HEK293 (cell line): ENCODE measurements at regions not wholly inside any gene's neighbourhood (a gene's known extent, or its start where the extent isn't known, plus 50 kb on each side); places are given as distances from the start of the nearest gene placed in this dataset.
"Not testable (repeated sequence)": the region's sequence is repeated elsewhere in the genome, so short reads cannot be mapped to it uniquely, and the experiment has no call there.

Experiments
- CTCF ChIA-PET: fragments of 350-600 bp; formaldehyde crosslinking; extraction: SDS; loops from one replicate; lab custom pipeline; 2021; ENCODE audit warnings: antibody characterized with exemption; lab: Yijun Ruan, JAX
- POLR2A ChIA-PET: fragments of 300-600 bp; formaldehyde crosslinking; extraction: SDS; loops from one replicate; lab custom pipeline; 2020; ENCODE audit warnings: antibody characterized with exemption, inconsistent platforms; lab: Yijun Ruan, JAX
- H3K27ac ChIP-seq: fragments of 200-500 bp; sonication (Bioruptor generic); 2 replicates; pipeline ENCODE4 v1.5.1; 2014; ENCODE audit warnings: low read depth, low read length, control low read depth, inconsistent platforms; ENCODE audit errors: extremely low read depth
- H3K36me3 ChIP-seq, 2 experiments: fragments of 200-500 bp in 1 of 2; sonication (Bioruptor generic) in 1 of 2; 1 replicate in 1 of 2; 2 replicates in 1 of 2; pipeline ENCODE4 v1.5.1; 2014 to 2017; ENCODE audit warnings: inconsistent platforms in 2 of 2, low read length in 2 of 2; ENCODE audit not compliant: control insufficient read depth in 2 of 2, insufficient read depth in 1 of 2
- H3K4me1 ChIP-seq: fragments of 200-500 bp; sonication (Bioruptor generic); 2 replicates; pipeline ENCODE4 v1.5.1; 2014; ENCODE audit warnings: mild to moderate bottlenecking, low read length, inconsistent platforms; ENCODE audit not compliant: control insufficient read depth, insufficient read depth
- H3K4me3 ChIP-seq: 2 replicates; pipeline ENCODE4 v1.5.1; 2011; ENCODE audit warnings: low read depth, mild to moderate bottlenecking, control low read depth, low read length, moderate library complexity
- H3K9me3 ChIP-seq: fragments of 200-500 bp; sonication (Bioruptor generic); 2 replicates; pipeline ENCODE4 v1.5.1; 2014; ENCODE audit warnings: low read depth, low read length, inconsistent platforms; ENCODE audit not compliant: control insufficient read depth, insufficient read depth
- EGR2 ChIP-seq: fragments of 450-650 bp; formaldehyde crosslinking; IDR thresholded peaks from 2 replicates; pipeline ENCODE4 v1.5.1; 2016; ENCODE audit warnings: low read depth, missing biosample characterization, missing genetic modification characterization
- GLIS2 ChIP-seq: fragments of 450-650 bp; formaldehyde crosslinking; IDR thresholded peaks from 2 replicates; pipeline ENCODE4 v1.5.1; 2016; ENCODE audit warnings: missing biosample characterization, missing genetic modification characterization
- ZBTB48 ChIP-seq: fragments of 450-650 bp; formaldehyde crosslinking; IDR thresholded peaks from 2 replicates; pipeline ENCODE4 v1.5.1; 2016; ENCODE audit warnings: missing biosample characterization, missing genetic modification characterization
- ZEB2 ChIP-seq: fragments of 450-650 bp; formaldehyde crosslinking; IDR thresholded peaks from 2 replicates; pipeline ENCODE4 v1.5.1; 2016; ENCODE audit warnings: missing biosample characterization, missing genetic modification characterization
- ZNF112 ChIP-seq: fragments of 450-650 bp; formaldehyde crosslinking; IDR thresholded peaks from 2 replicates; pipeline ENCODE4 v1.5.0; 2017; ENCODE audit warnings: missing biosample characterization, missing genetic modification characterization
- ZNF211 ChIP-seq: fragments of 450-650 bp; formaldehyde crosslinking; IDR thresholded peaks from 2 replicates; pipeline ENCODE4 v1.5.1; 2016; ENCODE audit warnings: low read depth, missing biosample characterization, missing genetic modification characterization
- ZNF239 ChIP-seq: fragments of 450-650 bp; formaldehyde crosslinking; IDR thresholded peaks from 2 replicates; pipeline ENCODE4 v1.5.1; 2016; ENCODE audit warnings: missing biosample characterization, missing genetic modification characterization
- ZNF416 ChIP-seq: fragments of 450-650 bp; formaldehyde crosslinking; IDR thresholded peaks from 2 replicates; pipeline ENCODE4 v1.5.1; 2016; ENCODE audit warnings: missing biosample characterization, missing genetic modification characterization
- ZNF433 ChIP-seq: fragments of 450-650 bp; formaldehyde crosslinking; IDR thresholded peaks from 2 replicates; pipeline ENCODE4 v1.5.1; 2016; ENCODE audit warnings: missing biosample characterization, missing genetic modification characterization, low read depth
- ZNF514 ChIP-seq: fragments of 450-650 bp; formaldehyde crosslinking; IDR thresholded peaks from 2 replicates; pipeline ENCODE4 v1.5.1; 2016; ENCODE audit warnings: missing biosample characterization, missing genetic modification characterization
- ZNF600 ChIP-seq: fragments of 450-650 bp; formaldehyde crosslinking; IDR thresholded peaks from 2 replicates; pipeline ENCODE4 v1.5.1; 2016; ENCODE audit warnings: missing biosample characterization, missing genetic modification characterization
- ZNF624 ChIP-seq: fragments of 450-650 bp; formaldehyde crosslinking; IDR thresholded peaks from 2 replicates; pipeline ENCODE4 v1.5.1; 2017; ENCODE audit warnings: missing biosample characterization, missing genetic modification characterization
- ZNF747 ChIP-seq: fragments of 450-650 bp; formaldehyde crosslinking; IDR thresholded peaks from 2 replicates; pipeline ENCODE4 v1.5.1; 2016; ENCODE audit warnings: missing biosample characterization, missing genetic modification characterization
- ZNF791 ChIP-seq: fragments of 450-650 bp; formaldehyde crosslinking; IDR thresholded peaks from 2 replicates; pipeline ENCODE4 v1.5.1; 2016; ENCODE audit warnings: missing biosample characterization, missing genetic modification characterization
- ZSCAN16 ChIP-seq: fragments of 450-650 bp; formaldehyde crosslinking; IDR thresholded peaks from 2 replicates; pipeline ENCODE4 v1.5.1; 2016; ENCODE audit warnings: missing biosample characterization, missing genetic modification characterization
- TF ChIP-seq, protein P1 (sequence below): fragments of 450-650 bp; formaldehyde crosslinking; optimal IDR thresholded peaks from 2 replicates; pipeline ENCODE3; 2016; ENCODE audit warnings: missing biosample characterization, mild to moderate bottlenecking, missing genetic modification characterization
- TF ChIP-seq, protein P2 (sequence below): fragments of 450-650 bp; formaldehyde crosslinking; IDR thresholded peaks from 2 replicates; pipeline ENCODE4 v1.5.1; 2017; ENCODE audit warnings: missing biosample characterization, missing genetic modification characterization
- TF ChIP-seq, protein P3 (sequence below): fragments of 450-650 bp; formaldehyde crosslinking; IDR thresholded peaks from 2 replicates; pipeline ENCODE4 v1.5.1; 2016; ENCODE audit warnings: missing biosample characterization, missing genetic modification characterization
- TF ChIP-seq, protein P4 (sequence below): fragments of 450-650 bp; formaldehyde crosslinking; IDR thresholded peaks from 2 replicates; pipeline ENCODE4 v1.5.1; 2016; ENCODE audit warnings: missing biosample characterization, missing genetic modification characterization

DNA sequence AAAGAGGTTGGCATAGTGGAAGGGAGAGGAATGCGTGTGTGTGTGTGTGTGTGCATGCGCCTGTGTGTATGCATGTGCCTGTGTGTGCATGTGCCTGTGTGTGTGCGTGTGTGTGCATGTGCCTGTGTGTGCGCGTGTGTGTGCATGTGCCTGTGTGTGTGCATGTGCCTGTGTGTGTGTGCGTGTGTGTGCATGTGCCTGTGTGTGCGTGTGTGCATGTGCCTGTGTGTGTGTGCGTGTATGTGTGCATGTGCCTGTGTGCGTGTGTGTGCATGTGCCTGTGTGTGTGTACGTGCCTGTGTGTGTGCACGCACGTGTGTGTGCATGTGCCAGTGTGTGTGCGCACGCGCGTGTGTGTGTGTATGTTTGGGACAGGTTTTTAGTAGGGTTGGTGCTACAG is 205.1 kb downstream of the MEMO1 start:
- ChIA-PET CTCF (no interaction called here), POLR2A (interaction anchor here (0.7 kb wide), 1 partner anchor 104 kb away, joined by 4 read pairs; no protein-coding TSS in a partner anchor)
- Histone ChIP-seq H3K27ac (no peak overlapping the region), H3K4me1 (no peaks in the 10 kb centered on the region), H3K4me3 (no peak overlapping the region), H3K36me3 (no peaks in the 10 kb centered on the region), H3K9me3 (no peaks in the 10 kb centered on the region)
- TF ChIP-seq, protein P1, sequence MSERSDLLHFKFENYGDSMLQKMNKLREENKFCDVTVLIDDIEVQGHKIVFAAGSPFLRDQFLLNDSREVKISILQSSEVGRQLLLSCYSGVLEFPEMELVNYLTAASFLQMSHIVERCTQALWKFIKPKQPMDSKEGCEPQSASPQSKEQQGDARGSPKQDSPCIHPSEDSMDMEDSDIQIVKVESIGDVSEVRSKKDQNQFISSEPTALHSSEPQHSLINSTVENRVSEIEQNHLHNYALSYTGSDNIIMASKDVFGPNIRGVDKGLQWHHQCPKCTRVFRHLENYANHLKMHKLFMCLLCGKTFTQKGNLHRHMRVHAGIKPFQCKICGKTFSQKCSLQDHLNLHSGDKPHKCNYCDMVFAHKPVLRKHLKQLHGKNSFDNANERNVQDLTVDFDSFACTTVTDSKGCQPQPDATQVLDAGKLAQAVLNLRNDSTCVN, result peak; percentile 10
- TF ChIP-seq, protein P2, sequence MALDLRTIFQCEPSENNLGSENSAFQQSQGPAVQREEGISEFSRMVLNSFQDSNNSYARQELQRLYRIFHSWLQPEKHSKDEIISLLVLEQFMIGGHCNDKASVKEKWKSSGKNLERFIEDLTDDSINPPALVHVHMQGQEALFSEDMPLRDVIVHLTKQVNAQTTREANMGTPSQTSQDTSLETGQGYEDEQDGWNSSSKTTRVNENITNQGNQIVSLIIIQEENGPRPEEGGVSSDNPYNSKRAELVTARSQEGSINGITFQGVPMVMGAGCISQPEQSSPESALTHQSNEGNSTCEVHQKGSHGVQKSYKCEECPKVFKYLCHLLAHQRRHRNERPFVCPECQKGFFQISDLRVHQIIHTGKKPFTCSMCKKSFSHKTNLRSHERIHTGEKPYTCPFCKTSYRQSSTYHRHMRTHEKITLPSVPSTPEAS (tag by site-specific recombination), result peak; percentile 99
- TF ChIP-seq ZNF514 (tag by site-specific recombination) (no peak), ZBTB48 (tag by site-specific recombination) (no peak), ZNF600 (tag by site-specific recombination) (no peak), ZSCAN16 (no peak), GLIS2 (tag by site-specific recombination) (no peak), ZNF433 (tag by site-specific recombination) (no peak)
- TF ChIP-seq, protein P3, sequence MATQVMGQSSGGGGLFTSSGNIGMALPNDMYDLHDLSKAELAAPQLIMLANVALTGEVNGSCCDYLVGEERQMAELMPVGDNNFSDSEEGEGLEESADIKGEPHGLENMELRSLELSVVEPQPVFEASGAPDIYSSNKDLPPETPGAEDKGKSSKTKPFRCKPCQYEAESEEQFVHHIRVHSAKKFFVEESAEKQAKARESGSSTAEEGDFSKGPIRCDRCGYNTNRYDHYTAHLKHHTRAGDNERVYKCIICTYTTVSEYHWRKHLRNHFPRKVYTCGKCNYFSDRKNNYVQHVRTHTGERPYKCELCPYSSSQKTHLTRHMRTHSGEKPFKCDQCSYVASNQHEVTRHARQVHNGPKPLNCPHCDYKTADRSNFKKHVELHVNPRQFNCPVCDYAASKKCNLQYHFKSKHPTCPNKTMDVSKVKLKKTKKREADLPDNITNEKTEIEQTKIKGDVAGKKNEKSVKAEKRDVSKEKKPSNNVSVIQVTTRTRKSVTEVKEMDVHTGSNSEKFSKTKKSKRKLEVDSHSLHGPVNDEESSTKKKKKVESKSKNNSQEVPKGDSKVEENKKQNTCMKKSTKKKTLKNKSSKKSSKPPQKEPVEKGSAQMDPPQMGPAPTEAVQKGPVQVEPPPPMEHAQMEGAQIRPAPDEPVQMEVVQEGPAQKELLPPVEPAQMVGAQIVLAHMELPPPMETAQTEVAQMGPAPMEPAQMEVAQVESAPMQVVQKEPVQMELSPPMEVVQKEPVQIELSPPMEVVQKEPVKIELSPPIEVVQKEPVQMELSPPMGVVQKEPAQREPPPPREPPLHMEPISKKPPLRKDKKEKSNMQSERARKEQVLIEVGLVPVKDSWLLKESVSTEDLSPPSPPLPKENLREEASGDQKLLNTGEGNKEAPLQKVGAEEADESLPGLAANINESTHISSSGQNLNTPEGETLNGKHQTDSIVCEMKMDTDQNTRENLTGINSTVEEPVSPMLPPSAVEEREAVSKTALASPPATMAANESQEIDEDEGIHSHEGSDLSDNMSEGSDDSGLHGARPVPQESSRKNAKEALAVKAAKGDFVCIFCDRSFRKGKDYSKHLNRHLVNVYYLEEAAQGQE (tag by site-specific recombination), result no peak

DNA sequence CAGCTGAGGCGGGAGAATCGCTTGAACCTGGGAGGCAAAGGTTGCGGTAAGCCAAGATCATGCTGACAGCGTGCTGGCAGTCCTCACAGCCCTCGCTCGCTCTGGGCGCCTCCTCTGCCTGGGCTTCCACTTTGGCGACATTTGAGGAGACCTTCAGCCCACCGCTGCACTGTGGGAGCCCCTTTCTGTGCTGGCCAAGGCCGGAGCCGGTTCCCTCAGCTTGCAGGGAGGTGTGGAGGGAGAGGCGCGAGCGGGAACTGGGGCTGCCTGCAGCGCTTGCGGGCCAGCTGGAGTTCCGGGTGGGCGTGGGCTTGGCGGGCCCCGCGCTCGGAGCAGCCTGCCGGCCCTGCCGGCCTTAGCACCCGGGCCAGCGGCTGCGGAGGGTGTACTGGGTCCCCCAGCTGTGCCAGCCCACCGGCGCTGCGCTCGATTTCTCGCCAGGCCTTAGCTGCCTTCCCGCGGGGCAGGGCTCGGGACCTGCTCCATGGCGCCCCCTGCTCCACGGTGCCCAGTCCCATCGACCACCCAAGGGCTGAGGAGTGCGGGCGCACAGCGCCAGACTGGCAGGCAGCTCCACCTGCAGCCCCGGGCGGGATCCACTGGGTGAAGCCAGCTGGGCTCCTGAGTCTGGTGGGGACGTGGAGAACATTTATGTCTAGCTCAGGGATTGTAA is 207.2 kb downstream of the MEMO1 start:
- POLR2A ChIA-PET, H3K9me3 ChIP-seq, H3K4me1 ChIP-seq, H3K4me3 ChIP-seq, CTCF ChIA-PET, H3K27ac ChIP-seq, H3K36me3 ChIP-seq: not testable (repeated sequence)

DNA sequence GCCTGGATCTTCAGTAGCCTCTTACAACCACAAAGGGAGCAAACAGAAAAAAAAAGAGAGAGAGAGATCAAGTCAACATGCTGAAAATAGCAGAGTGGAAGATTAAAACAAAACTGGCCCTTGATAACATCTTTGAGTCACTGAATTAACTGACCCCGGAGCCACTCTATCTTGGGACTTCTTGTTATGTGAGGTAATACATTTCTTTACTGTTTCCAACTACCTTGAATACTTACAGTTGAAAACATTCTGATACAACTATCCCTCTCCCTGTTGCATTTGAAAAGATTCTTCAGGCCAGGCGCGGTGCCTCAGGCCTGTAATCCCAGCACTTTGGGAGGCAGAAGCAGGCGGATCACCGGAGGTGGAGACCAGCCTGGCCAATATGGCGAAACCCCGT is 208.1 kb downstream of the MEMO1 start:
- Histone ChIP-seq H3K36me3 (no peaks in the 10 kb centered on the region), H3K4me3 (no peak overlapping the region), H3K9me3 (no peaks in the 10 kb centered on the region), H3K4me1 (no peaks in the 10 kb centered on the region), H3K27ac (no peak overlapping the region)
- CTCF ChIA-PET, result no interaction called here
- POLR2A ChIA-PET, result no interaction called here
- TF ChIP-seq ZNF747 (tag by site-specific recombination) (no peak), ZEB2 (tag by site-specific recombination) (no peak), ZNF624 (no peak), ZNF791 (tag by site-specific recombination) (no peak), ZNF112 (tag by site-specific recombination) (no peak), ZNF416 (tag by site-specific recombination) (no peak), ZNF239 (tag by site-specific recombination) (no peak), ZNF211 (tag by site-specific recombination) (no peak), EGR2 (tag by site-specific recombination) (no peak)
- TF ChIP-seq, protein P4, sequence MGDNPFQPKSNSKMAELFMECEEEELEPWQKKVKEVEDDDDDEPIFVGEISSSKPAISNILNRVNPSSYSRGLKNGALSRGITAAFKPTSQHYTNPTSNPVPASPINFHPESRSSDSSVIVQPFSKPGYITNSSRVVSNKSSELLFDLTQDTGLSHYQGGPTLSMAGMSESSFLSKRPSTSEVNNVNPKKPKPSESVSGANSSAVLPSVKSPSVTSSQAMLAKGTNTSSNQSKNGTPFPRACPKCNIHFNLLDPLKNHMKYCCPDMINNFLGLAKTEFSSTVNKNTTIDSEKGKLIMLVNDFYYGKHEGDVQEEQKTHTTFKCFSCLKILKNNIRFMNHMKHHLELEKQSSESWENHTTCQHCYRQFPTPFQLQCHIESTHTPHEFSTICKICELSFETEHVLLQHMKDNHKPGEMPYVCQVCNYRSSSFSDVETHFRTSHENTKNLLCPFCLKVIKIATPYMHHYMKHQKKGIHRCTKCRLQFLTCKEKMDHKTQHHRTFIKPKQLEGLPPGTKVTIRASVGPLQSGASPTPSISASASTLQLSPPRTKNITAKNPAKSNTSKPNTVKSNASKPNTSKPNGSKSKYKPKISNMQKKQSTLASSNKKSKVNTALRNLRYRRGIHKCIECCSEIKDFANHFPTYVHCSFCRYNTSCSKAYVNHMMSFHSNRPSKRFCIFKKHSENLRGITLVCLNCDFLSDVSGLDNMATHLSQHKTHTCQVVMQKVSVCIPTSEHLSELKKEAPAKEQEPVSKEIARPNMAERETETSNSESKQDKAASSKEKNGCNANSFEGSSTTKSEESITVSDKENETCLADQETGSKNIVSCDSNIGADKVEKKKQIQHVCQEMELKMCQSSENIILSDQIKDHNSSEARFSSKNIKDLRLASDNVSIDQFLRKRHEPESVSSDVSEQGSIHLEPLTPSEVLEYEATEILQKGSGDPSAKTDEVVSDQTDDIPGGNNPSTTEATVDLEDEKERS, result no peak
- TF ChIP-seq, protein P1, result no peak
